ENCODE measurements at regions not wholly inside any gene's neighbourhood (a gene's known extent, or its start where the extent isn't known, plus 50 kb on each side); places are given as distances from the start of the nearest gene placed in this dataset.

DNA sequence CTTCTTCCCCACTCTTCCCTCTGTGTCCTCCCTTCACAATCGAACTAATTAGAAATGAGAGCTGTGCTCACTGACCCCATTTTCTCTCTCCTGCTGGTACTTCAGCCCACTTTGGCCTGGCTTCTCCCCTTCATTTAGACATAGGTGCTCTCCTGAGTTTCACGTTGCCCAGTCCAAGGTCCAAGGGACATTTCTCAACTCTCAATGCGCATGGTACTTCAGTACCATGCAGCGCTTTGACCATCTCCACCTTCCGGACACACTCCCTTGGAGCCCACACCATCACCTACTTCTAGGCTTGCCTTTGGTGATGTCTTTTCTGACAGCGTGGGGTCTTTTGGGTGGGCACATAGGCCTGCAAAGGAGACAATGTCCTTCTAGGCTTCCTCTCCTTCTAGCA is 99.7 kb downstream of the ABHD5 start:
- Histone ChIP-seq H3K27ac (no peak overlapping the region), H3K36me3 (no peaks in the 10 kb centered on the region), H3K27me3 (peaks cover 0 to 24% (median 4%) of the 10 kb centered on the region in 7 donors), H3K9me3 (no peaks in the 10 kb centered on the region), H3K4me3 (no peak overlapping the region), H3K4me1 (no peaks in the 10 kb centered on the region)
- intact Hi-C loops (cut with DNase I), result no loop called here
- TF ChIP-seq, protein P1, sequence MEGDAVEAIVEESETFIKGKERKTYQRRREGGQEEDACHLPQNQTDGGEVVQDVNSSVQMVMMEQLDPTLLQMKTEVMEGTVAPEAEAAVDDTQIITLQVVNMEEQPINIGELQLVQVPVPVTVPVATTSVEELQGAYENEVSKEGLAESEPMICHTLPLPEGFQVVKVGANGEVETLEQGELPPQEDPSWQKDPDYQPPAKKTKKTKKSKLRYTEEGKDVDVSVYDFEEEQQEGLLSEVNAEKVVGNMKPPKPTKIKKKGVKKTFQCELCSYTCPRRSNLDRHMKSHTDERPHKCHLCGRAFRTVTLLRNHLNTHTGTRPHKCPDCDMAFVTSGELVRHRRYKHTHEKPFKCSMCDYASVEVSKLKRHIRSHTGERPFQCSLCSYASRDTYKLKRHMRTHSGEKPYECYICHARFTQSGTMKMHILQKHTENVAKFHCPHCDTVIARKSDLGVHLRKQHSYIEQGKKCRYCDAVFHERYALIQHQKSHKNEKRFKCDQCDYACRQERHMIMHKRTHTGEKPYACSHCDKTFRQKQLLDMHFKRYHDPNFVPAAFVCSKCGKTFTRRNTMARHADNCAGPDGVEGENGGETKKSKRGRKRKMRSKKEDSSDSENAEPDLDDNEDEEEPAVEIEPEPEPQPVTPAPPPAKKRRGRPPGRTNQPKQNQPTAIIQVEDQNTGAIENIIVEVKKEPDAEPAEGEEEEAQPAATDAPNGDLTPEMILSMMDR (IDR thresholded peaks at IDR 0.05), result no peak
- DNase-seq (no peak), ATAC-seq (no peak)
- WGBS, 2 donors, result 89 to 94% methylated on average over 6 of the region's 6 CpGs

DNA sequence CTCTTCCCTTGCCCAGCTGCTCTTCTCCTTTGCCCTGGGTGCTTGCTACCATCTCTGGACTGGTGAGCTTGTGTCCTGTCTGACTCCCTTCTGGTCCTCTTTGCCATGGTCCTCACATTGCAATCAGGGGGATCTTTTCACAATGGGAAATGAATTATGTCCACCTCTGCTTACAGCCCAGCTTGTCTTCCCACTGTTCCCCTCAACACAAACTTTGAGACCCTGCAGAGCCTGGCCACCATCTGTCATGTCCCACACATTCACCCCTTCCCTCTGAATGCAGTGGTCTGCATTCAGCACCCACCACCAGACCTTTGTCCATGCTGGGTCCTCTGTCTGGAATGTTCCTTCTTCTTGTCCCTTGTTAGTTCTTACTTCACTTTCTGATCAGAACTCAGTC is 100.5 kb downstream of the ABHD5 start:
- Histone ChIP-seq H3K27me3 (peaks cover 0 to 26% (median 4%) of the 10 kb centered on the region in 7 donors), H3K36me3 (no peaks in the 10 kb centered on the region), H3K27ac (no peak overlapping the region), H3K4me3 (no peak overlapping the region), H3K9me3 (no peaks in the 10 kb centered on the region), H3K4me1 (no peaks in the 10 kb centered on the region)
- ATAC-seq, result no peak
- intact Hi-C loops (cut with DNase I), result no loop called here
- no peak for DNase-seq
- TF ChIP-seq, protein P1 (IDR thresholded peaks at IDR 0.05), result no peak

DNA sequence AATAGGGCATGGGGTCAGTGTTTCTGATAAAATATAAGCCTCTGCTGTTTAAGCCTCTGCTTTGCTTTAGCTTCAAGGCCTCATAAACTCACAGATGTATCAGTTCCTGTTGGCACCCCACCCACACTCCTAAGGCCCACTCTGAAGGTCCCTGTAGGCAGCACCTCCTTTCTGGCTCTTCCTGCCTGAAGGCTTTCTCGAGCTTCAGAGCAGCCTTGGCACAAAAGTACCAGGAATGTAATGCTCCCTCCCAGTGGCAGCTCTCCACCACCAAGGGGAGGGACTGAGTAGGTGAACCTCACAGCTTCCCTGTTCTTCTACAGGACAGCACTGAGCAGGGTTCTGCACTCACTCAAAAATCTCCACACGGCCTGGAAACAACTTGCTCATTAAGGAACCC is 102.2 kb downstream of the ABHD5 start:
- TF ChIP-seq, protein P1 (IDR thresholded peaks at IDR 0.05), result no peak
- Histone ChIP-seq H3K4me1 (no peaks in the 10 kb centered on the region), H3K27me3 (peaks cover 0 to 22% (median 0%) of the 10 kb centered on the region in 7 donors), H3K36me3 (no peaks in the 10 kb centered on the region), H3K27ac (no peak overlapping the region), H3K9me3 (no peaks in the 10 kb centered on the region), H3K4me3 (no peak overlapping the region)
- WGBS, 2 donors, result 35% methylated on average over 2 of the region's 2 CpGs
- intact Hi-C loops (cut with DNase I), result no loop called here
- ATAC-seq, result no peak
- no peak for DNase-seq

DNA sequence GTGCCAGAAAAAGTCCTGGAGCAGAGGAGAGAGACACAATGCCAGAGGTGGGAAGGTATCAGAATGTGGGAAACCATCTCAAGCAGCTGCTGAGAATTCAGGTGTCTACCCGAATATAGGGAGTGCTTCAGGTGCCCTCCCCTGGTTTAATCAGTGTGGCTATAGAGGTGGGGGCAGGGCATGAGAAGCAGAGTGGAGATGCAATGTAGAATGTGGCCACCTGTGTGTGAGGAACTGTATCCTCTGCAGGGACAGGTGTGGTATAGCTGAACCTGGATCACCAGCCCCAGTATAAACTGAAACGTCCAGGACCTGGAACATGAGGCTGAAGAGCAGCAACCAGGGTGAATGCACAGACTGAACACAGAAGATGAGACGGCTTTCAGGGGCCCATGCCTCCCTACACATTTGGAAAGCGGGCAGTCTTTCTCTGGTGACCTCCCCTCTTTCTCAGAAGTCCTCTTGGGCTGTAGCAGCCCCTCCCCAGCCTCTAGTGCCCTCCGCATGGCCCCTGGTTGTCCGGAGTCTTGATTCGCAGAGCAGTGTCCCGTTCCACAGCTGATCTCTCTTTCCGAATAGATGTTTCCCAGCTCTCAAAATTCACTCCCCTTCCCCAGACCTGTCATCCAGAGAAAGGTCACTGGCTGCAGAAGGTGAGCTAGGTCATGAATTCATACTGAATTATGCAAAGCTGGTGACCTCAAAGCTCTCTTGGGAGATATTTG is 103.1 kb downstream of the ABHD5 start:
- Histone ChIP-seq H3K9me3 (no peaks in the 10 kb centered on the region), H3K27ac (no peak overlapping the region), H3K27me3 (peaks cover 0 to 23% (median 0%) of the 10 kb centered on the region in 7 donors), H3K36me3 (no peaks in the 10 kb centered on the region), H3K4me3 (no peak overlapping the region), H3K4me1 (no peaks in the 10 kb centered on the region)
- TF ChIP-seq, protein P1 (IDR thresholded peaks at IDR 0.05), result no peak
- no peak for DNase-seq
- intact Hi-C loops (cut with DNase I), result no loop called here
- no peak for ATAC-seq
- WGBS, 2 donors, result 85 to 87% methylated on average over 9 of the region's 9 CpGs
